ENCODE measurements at regions not wholly inside any gene's neighbourhood (a gene's known extent, or its start where the extent isn't known, plus 50 kb on each side); places are given as distances from the start of the nearest gene placed in this dataset.

GRCh38 chr9:90035471-90035870 is 430.7 kb downstream of the GADD45G start:
- intact Hi-C loops (cut with micrococcal nuclease): no loop called here
- no CpG with 5 or more reads among the region's 2 CpGs for WGBS (ENCODE audit: insufficient coverage)

GRCh38 chr9:90037146-90037797 is 432.5 kb downstream of the GADD45G start:
- Mint-ChIP-seq H3K27ac (peak overlapping the region in 1 of 7 donors; percentile 30), H3K4me1 (no peaks in the 10 kb centered on the region), H3K36me3 (no peaks in the 10 kb centered on the region), H3K9me3 (peaks cover 0 to 6% (median 4%) of the 10 kb centered on the region in 7 donors), H3K4me3 (no peak overlapping the region), H3K27me3 (ENCODE audit: low read depth in 3 of 3) (peaks cover 0 to 2% (median 1%) of the 10 kb centered on the region in 3 donors)
- Histone ChIP-seq H3K79me2 (ENCODE audit: insufficient read depth, low read length) (no peaks in the 10 kb centered on the region), H3K27me3 (ENCODE audit: control insufficient read depth in 2 of 2, insufficient read depth in 2 of 2, low read length in 2 of 2) (no peaks in the 10 kb centered on the region), H3K4me3 (replicated peaks in 1 of 3; ENCODE audit: low read depth in 2 of 3, low read length in 3 of 3) (no peak overlapping the region), H3K4me2 (replicated peaks; ENCODE audit: extremely low read depth, low read length, poor library complexity, severe bottlenecking) (no peak overlapping the region), H3K4me1 (ENCODE audit: control insufficient read depth in 1 of 2, insufficient read depth in 2 of 2, low read length in 2 of 2) (no peaks in the 10 kb centered on the region), H3K36me3 (replicated peaks in 1 of 2; ENCODE audit: control insufficient read depth in 1 of 2, insufficient read depth in 2 of 2, low read length in 2 of 2) (no peaks in the 10 kb centered on the region), H3K9ac (ENCODE audit: insufficient read depth, low read length, poor library complexity, severe bottlenecking) (no peak overlapping the region), H3K27ac (ENCODE audit: low read depth in 1 of 2, low read length in 2 of 2) (no peak overlapping the region), H4K20me1 (ENCODE audit: insufficient read depth, low read length) (no peaks in the 10 kb centered on the region), H3K9me3 (replicated peaks in 1 of 2; ENCODE audit: control insufficient read depth in 1 of 2, insufficient read depth in 1 of 2, low read length in 2 of 2) (no peaks in the 10 kb centered on the region), H2AFZ (ENCODE audit: insufficient read depth, low read depth, low read length, poor library complexity, severe bottlenecking) (no peak overlapping the region)
- TF ChIP-seq CTCF (IDR thresholded peaks at IDR 0.05): no peak
- WGBS (ENCODE audit: insufficient coverage): 94% methylated on average over 11 of the region's 11 CpGs
- intact Hi-C loops (cut with micrococcal nuclease): no loop called here
- no peak for DNase-seq

More at GRCh38 chr9:90035471-90035870, 430.7 kb downstream of the GADD45G start:
- Histone ChIP-seq H3K4me1 (ENCODE audit: control insufficient read depth in 1 of 2, insufficient read depth in 2 of 2, low read length in 2 of 2) (no peaks in the 10 kb centered on the region), H2AFZ (ENCODE audit: insufficient read depth, low read depth, low read length, poor library complexity, severe bottlenecking) (no peak overlapping the region), H3K4me2 (replicated peaks; ENCODE audit: extremely low read depth, low read length, poor library complexity, severe bottlenecking) (no peak overlapping the region), H3K79me2 (ENCODE audit: insufficient read depth, low read length) (no peaks in the 10 kb centered on the region), H3K9ac (ENCODE audit: insufficient read depth, low read length, poor library complexity, severe bottlenecking) (no peak overlapping the region), H3K4me3 (replicated peaks in 1 of 3; ENCODE audit: low read depth in 2 of 3, low read length in 3 of 3) (no peak overlapping the region), H3K9me3 (replicated peaks in 1 of 2; ENCODE audit: control insufficient read depth in 1 of 2, insufficient read depth in 1 of 2, low read length in 2 of 2) (no peaks in the 10 kb centered on the region), H4K20me1 (ENCODE audit: insufficient read depth, low read length) (no peaks in the 10 kb centered on the region), H3K27me3 (ENCODE audit: control insufficient read depth in 2 of 2, insufficient read depth in 2 of 2, low read length in 2 of 2) (no peaks in the 10 kb centered on the region), H3K36me3 (replicated peaks in 1 of 2; ENCODE audit: control insufficient read depth in 1 of 2, insufficient read depth in 2 of 2, low read length in 2 of 2) (no peaks in the 10 kb centered on the region), H3K27ac (ENCODE audit: low read depth in 1 of 2, low read length in 2 of 2) (no peak overlapping the region)
- no peaks in the 10 kb centered on the region for H3K36me3 Mint-ChIP-seq
- no peaks in the 10 kb centered on the region for H3K4me1 Mint-ChIP-seq
- TF ChIP-seq CTCF (IDR thresholded peaks at IDR 0.05): no peak
- no peak overlapping the region for H3K4me3 Mint-ChIP-seq
- H3K27ac Mint-ChIP-seq: no peak overlapping the region
- DNase-seq: no peak
- peaks cover 0 to 4% (median 0%) of the 10 kb centered on the region in 7 donors for H3K9me3 Mint-ChIP-seq
- peaks cover 0 to 2% (median 1%) of the 10 kb centered on the region in 3 donors for H3K27me3 Mint-ChIP-seq (ENCODE audit: low read depth in 3 of 3)
